BJ (cell line): ENCODE measurements at regions not wholly inside any gene's neighbourhood (a gene's known extent, or its start where the extent isn't known, plus 50 kb on each side); places are given as distances from the start of the nearest gene placed in this dataset.

Experiments used
- CTCF ChIA-PET: fragments of 350-600 bp; formaldehyde crosslinking; extraction: SDS; loops from one replicate; lab custom pipeline; 2021; ENCODE audit warnings: antibody characterized with exemption, inconsistent platforms; lab: Yijun Ruan, JAX
- POLR2A ChIA-PET: fragments of 300-600 bp; sonication (Branson Sonifier 250); formaldehyde crosslinking; extraction: SDS; loops from one replicate; lab custom pipeline; 2021; ENCODE audit warnings: antibody characterized with exemption; lab: Charles Lee
- DNase-seq: peaks from one replicate; pipeline ENCODE4 v3.0.0-alpha.2; 2011; ENCODE audit warnings: low read depth
- H3K27me3 ChIP-seq: 2 replicates; pipeline ENCODE4 v1.6.0; 2011; ENCODE audit warnings: low read length; ENCODE audit not compliant: control insufficient read depth, insufficient read depth
- H3K36me3 ChIP-seq: 2 replicates; pipeline ENCODE4 v1.5.1; 2011; ENCODE audit warnings: low read length; ENCODE audit not compliant: control insufficient read depth, insufficient read depth
- H3K4me3 ChIP-seq: 2 replicates; pipeline ENCODE4 v1.5.1; 2011; ENCODE audit warnings: low read depth, mild to moderate bottlenecking, control low read depth, low read length
- TF ChIP-seq, protein P1 (sequence below): IDR thresholded peaks from 2 replicates; pipeline ENCODE4 v1.5.1; 2011; ENCODE audit warnings: low read depth, mild to moderate bottlenecking, control low read depth, inconsistent platforms, low read length, moderate library complexity; ENCODE audit not compliant: insufficient read depth

DNA sequence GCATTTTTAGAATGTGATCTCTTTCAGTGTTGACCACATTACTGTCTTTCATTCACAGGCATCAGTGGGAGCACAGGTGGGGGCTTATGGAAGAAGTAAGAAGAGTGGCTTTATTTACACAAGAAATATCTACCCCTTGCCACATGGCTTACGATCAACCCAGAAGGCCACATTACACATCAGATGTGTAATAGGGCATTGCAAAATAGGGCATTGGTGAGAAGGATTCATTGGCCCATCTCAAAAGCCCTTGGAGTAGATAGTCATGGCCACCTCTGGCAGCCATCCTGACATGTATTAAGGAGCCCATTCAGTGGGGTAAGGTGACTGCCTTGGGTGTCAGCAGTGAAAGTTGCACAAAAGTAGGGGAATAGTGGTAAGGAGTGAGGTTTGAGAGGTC lies 97.5 kb downstream of the MAFB start:
- no peaks in the 10 kb centered on the region for H3K27me3 ChIP-seq
- TF ChIP-seq, protein P1, sequence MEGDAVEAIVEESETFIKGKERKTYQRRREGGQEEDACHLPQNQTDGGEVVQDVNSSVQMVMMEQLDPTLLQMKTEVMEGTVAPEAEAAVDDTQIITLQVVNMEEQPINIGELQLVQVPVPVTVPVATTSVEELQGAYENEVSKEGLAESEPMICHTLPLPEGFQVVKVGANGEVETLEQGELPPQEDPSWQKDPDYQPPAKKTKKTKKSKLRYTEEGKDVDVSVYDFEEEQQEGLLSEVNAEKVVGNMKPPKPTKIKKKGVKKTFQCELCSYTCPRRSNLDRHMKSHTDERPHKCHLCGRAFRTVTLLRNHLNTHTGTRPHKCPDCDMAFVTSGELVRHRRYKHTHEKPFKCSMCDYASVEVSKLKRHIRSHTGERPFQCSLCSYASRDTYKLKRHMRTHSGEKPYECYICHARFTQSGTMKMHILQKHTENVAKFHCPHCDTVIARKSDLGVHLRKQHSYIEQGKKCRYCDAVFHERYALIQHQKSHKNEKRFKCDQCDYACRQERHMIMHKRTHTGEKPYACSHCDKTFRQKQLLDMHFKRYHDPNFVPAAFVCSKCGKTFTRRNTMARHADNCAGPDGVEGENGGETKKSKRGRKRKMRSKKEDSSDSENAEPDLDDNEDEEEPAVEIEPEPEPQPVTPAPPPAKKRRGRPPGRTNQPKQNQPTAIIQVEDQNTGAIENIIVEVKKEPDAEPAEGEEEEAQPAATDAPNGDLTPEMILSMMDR: no peak
- no peaks in the 10 kb centered on the region for H3K36me3 ChIP-seq
- POLR2A ChIA-PET: no interaction called here
- H3K4me3 ChIP-seq: no peak overlapping the region
- CTCF ChIA-PET: no interaction called here
- no peak for DNase-seq

DNA sequence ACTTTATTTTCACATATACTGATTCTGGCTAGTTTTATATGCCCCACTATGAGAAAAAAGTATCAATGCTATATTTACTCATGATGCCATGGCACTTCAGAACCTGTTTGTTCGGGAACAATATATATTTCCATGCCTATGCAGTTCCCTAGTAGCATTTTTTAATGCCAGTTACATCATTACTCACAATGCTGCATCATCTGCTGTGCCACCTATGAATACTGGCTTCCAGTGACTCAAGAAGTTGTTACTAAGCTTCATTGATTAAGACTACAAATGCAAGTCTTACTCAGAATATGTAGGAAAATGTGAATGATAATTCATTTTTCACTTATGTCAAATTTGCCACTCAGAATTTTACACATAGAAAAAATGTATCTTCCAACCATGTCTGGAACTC lies 97.9 kb downstream of the MAFB start:
- ChIA-PET CTCF (no interaction called here), POLR2A (no interaction called here)
- no peak for DNase-seq
- TF ChIP-seq, protein P1: no peak
- Histone ChIP-seq H3K36me3 (no peaks in the 10 kb centered on the region), H3K4me3 (no peak overlapping the region), H3K27me3 (no peaks in the 10 kb centered on the region)

DNA sequence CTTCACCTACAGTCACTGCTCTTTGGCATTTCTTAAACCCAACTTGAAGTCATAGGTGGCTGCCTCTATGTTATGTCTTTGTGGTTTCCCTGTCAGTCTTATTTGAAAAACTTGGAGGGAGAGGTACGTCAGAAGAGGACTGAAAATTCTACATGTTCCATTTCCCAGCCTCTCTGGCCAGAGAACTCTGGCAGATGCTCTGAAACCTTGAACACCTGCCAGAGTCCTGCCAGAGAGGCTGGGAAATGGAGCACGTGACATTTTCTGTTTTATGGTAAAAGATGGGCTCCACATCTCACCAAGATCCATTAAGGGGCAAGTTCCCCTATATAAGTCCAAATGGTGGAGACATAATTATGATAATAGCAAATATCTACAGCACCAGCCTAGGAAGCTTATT lies 99.5 kb downstream of the MAFB start:
- Histone ChIP-seq H3K4me3 (no peak overlapping the region), H3K27me3 (no peaks in the 10 kb centered on the region), H3K36me3 (no peaks in the 10 kb centered on the region)
- DNase-seq: no peak
- TF ChIP-seq, protein P1: no peak
- ChIA-PET POLR2A (no interaction called here), CTCF (no interaction called here)

DNA sequence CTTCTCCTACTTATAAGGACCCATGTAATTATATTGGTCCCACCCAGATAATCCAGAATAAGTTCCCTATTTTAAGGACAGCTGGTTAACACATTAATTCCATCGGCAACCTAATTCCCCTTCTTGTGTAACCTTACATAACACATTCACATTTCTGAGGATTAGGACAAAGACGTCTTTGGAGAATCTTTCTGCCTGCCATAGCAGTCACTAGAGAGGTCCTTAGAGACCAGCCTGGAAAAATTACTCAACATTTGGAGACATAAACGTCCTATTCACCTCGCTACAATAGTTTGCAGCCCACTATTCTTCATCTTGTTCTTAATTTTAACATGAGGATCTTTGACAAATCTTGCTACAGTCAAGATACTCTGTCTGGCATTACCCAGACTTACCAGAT lies 100.1 kb downstream of the MAFB start:
- TF ChIP-seq, protein P1: no peak
- no peaks in the 10 kb centered on the region for H3K27me3 ChIP-seq
- DNase-seq: no peak
- POLR2A ChIA-PET: no interaction called here
- CTCF ChIA-PET: no interaction called here
- no peaks in the 10 kb centered on the region for H3K36me3 ChIP-seq
- no peak overlapping the region for H3K4me3 ChIP-seq

DNA sequence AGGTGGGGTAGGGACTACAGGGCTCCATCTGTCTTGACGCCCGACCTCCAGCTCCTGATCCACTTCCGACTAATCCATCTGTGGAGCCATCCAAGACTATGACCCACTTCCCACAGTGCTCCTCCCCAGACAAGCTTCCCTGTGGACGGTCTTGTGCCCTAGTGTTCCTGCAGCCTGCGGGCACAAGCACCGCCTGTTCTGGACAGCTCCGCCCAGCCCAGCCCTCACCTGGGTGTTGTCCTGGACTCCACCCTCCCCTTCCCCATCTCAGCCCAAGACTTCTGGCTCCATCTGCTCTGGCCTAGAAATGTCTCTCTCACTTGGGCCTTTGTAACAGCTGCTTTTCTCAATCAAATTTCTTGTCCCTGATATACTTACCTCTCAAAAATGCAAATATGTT lies 102.0 kb downstream of the MAFB start:
- ChIA-PET POLR2A (no interaction called here), CTCF (no interaction called here)
- no peaks in the 10 kb centered on the region for H3K27me3 ChIP-seq
- H3K36me3 ChIP-seq: no peaks in the 10 kb centered on the region
- TF ChIP-seq, protein P1: no peak
- DNase-seq: no peak
- no peak overlapping the region for H3K4me3 ChIP-seq
